Activated T-helper 1 cell treated with Interleukin-2 at 50 U/mL for 16 hours (primary cell): ENCODE measurements at regions not wholly inside any gene's neighbourhood (a gene's known extent, or its start where the extent isn't known, plus 50 kb on each side); places are given as distances from the start of the nearest gene placed in this dataset.
"Not testable (repeated sequence)": the region's sequence is repeated elsewhere in the genome, so short reads cannot be mapped to it uniquely, and the experiment has no call there.

Experiments
- DNase-seq: peaks from one replicate; pipeline ENCODE4 v3.0.0-alpha.2; 2020; ENCODE audit warnings: low read depth

DNA sequence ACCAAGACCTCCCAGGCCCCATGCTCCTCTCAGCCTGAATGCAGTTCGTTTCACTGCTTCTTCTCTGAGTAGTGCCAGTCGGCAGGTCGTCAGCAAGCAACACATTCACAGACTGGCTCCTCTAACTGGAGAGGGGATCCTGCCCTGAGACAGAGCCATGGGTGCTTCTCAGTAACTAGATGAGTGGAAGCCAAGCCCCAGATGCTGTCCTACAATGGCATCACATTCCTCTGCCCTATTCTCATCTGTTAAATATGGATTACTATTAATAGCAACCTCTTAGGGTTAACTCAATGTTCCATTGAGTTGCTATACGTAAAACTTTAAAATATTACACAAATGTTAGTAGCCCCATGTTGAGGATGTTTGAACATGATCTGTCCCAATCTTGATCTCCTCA is 84.2 kb upstream of the S1PR1 start:
- DNase-seq: no peak

DNA sequence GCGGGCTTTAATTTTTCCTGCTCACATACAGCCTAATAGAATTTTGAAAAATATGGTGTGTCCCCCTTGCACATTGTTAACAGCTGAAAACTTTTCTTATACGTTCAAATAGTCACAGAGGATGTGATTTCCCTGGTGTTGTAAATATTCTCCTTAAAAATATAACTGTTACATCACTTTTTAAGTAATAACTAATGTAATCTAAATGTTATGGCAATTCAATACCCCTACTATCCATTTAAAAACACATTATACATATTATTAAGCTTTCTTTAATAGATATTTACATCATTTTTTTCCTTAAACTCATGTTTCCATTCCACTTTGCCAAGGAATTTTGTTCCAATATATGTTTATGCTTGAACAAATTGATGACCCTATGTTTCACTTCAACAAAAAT is 85.5 kb upstream of the S1PR1 start:
- no peak for DNase-seq

DNA sequence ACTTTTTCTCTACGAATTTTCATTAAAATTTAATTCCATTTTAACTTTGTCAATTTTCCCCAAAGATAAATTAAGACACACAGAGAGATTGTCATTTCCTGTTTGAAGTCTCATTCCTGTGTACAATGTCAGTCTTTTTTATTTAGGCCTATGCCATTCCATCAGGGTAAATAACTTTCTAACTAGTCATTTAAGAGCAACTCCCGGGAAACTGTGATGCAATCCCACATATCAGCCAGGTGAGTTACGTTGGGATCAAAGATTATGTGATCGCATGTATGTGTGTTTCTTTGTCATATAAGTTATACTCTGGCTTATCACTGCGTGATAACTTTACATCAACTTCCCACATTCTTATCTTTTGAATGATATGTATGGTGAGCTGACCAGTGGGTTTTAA is 86.1 kb upstream of the S1PR1 start:
- no peak for DNase-seq

DNA sequence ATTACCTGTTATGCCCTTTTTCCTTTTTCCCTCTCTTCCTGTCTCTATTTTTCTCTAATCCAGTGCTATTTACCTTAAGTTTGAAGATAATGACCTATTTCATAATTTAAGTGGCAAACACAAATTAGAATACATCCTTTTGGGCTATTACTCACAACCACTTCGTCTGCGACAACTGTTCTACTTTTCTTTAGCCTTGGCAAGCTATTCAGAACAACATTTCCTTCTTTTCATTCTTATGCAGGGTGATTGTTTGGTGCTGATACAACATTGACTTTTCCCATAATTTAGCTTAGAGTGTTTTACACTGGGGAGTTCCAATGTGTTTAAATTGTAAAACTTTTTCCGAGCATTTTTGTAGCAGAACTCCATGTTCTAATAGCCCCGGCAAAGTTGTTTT is 86.6 kb upstream of the S1PR1 start:
- no peak for DNase-seq

DNA sequence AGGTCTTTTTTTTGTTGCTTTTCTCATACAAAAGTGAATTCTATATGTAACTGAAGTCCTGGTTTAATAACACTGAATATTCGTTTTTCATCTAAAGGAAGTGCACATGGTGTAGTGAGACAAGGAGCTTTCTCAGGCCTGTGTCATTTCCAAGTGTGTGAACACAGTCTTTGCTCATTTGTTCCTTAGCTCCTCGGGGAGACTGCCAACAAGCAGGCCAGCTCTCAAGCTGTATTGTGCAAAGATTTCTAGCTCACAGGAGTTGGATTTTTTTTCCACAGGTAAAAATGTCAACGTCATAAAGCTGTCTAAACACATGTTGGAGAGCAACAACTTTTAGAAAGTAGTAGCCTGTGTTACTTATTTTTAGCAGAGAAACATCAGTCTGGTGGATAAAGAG is 87.8 kb upstream of the S1PR1 start:
- no peak for DNase-seq

DNA sequence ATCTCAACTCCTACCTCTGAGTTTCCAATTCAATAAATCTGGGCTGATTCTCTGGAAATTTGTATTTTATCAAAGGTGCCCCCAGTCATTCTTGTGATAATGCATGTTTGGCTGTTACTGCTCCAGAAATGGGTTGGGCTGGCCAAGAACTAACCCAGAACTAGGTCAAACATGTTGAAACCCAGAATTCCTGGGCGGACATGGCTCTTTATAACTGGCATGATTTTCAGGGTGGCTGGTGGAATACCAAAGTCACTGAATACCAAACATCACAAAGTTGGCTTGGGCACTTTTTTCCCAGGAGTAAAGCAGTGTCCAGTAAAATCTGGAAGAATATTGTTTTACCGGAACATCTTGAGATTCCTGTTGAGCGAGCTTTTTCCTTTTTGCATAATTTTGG is 89.4 kb upstream of the S1PR1 start:
- DNase-seq: no peak

DNA sequence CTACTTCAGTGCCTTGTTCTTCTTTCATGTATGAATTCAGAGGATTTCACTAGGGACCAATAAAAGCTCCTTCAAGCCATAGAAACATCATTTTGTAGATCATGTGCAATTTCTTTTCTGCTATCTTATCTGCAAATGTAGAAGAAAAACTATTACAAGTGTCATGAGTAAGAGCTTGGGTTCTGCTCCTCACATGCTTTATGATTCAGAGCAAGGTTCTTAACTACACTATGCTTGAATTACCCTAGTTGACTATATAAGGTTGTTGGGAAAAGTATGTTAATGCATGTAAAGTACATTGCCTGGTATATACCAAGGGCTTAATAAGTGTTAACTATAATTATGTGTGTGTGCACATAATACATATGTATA is 91.4 kb upstream of the S1PR1 start:
- DNase-seq: no peak

DNA sequence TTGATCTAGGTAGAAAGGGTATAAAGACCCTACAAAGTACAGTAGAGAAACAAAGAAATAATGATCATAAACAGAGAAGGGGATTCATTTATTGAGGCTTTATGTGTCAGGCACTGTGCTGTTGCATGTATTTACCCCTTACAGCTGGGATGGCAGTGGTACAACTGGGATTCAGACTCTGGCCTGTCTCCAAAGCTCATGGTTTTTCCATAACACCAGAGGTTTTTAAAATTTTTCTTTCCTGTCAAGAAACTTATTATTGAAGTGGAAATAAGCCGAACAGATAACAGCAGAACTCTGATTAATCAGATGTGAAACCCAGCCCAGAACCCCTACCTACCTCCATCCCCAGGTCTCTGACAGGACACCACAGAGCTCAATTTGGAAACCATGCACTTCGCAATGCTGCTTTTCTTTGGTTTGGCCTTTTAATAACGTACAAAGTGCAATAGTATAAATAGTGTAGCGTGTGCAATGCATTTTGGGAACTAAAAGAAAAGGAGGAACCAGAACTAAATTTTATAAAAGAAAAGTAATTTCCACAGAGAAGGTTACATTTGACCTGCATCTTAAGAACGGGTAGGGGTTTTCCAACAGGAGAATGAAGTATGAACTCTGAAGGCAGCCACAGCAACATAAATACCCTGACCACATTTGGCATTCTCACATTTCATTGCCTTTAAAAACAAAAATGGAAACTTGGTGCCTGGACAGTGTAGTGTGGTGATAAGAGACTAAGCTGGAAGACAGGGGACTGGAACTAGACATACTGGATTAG is 92.0 kb upstream of the S1PR1 start:
- no peak for DNase-seq

DNA sequence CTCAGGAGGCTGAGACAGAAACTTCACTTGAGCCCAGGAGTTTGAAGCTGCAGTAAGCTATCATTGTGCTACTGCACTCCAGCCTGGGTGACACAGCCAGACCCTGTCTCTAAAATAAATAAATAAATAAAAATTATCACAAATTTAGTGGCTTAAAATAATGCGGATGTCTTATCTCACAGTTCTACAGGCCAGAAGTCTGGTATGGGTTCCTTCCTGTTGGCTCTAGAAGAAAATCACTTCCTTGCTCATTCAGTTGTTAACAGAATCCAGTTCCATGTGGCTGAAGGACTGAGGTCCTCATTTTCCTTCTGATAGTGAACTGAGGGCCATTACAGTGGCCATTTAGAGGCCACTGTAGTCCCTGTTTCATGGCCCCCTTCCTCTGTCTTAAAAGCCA is 94.6 kb upstream of the S1PR1 start:
- no peak for DNase-seq

DNA sequence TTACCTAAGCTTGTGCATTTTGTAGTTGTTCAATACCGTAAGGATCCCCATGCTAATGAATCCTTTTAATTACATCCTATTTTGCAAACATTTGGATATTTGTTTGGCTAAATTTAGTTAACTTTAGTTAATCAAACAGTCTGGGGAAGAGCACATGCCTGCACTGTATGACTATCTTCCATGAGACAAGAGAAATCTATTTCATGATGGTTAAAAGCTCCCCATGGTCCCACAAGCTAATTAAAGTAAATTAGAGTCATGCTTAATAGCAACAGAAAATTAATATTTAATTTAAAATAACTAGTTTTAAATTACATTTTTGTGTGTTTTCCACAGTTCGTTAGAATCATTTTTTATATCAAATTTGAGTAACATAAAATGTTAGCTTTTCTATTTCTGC is 95.4 kb upstream of the S1PR1 start:
- DNase-seq: no peak

DNA sequence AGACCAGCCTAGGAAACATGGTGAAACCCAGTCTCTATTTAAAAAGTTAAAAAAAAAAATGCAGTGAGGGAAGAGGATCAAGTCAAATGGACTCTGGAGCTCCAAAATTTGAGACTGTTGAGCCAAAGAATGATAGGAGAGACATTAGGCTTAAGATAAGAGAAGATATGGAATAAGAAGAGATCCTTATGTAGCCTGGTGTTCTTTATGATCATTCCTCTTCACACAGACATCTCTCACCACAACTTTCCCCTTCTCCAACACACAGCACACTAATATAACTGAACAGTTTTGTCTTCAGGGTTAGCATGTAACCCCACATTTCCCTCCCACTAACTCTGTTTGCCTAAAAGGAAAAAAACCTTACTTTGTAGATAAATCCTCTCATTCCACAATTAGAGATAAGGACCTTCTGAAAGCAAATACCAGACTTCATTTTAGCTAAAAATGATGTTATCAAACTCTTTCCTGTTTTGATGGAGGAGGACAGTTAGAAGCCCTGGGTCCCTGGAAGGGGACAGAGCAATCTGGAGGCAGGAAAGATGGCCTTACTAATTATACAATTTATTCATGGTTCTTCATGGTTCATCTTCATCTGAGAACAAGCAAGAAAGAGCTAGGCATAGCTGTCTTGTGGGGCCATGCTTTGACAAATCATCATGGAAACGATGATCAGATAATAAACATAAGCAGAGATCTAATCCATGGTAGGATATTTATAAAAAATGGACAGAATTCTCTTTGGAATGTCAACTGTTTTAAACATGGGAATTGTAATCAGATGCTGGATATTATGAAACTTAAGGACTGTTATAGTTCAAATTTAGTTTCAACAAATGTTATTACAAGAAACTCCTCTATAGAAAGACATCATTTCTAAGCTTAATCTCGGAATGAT is 96.7 kb upstream of the S1PR1 start:
- DNase-seq: no peak

DNA sequence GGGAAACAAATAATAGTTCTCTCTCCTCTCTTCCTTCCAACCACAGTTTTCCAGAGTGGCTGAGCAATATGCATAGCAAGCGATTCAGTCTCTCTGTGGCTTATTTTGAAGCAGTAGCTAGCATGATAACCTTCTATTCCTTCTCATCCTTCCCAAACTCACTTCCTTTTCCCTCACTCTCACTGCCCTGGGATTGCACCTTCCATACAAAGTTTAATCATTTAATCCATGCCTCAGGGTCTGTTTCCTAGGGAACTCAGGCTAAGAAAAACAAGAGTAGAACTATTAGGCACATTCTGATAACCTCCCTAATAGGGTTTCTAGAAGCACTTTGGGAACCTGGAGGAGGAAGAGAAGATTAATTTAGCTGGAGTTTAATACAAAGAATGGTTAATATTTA is 97.7 kb upstream of the S1PR1 start:
- no peak for DNase-seq

DNA sequence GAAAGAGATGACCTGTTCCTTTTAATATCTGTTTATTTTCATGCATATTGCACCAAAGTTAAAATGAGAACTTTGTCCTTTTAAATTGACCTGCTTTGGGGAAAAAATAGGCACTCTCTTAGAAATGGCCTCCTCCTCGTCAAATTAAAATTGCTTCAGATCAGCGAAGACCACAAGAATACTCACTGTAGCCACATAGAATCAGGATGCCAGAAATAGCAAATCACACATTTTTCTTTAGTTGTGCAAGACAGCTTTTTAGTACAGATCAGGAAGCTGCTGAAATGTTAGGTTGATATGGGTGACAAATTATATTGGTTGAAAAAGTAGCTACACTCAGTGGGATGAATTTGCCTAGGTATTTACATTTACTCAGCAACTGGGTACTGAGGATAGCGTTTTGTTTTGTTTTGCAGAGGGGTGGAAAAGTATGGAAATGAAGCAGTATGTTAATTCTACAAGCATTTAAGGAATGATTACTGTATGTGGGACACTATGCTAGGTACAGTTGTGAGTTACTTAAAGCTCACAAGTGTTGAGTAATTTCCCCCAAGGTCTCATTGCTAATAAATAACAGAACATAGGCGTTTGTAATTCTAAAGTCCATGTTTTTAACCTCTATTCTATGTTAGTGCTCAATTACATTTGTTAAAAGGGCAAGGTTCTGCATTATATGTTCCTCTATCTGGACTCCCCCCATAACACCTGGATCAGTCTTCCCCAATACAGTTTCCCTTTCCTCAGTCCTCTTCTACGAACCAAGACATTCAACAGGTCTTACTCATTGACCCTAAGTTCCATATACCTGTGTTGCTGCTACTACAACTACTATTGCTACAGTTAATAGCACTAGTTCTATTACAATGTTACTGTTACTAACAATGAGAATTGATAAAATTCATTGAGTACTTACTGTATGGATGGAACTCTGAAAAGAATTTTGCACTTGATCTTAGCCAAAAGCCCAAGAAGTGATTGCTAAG is 99.4 kb upstream of the S1PR1 start:
- DNase-seq: no peak

DNA sequence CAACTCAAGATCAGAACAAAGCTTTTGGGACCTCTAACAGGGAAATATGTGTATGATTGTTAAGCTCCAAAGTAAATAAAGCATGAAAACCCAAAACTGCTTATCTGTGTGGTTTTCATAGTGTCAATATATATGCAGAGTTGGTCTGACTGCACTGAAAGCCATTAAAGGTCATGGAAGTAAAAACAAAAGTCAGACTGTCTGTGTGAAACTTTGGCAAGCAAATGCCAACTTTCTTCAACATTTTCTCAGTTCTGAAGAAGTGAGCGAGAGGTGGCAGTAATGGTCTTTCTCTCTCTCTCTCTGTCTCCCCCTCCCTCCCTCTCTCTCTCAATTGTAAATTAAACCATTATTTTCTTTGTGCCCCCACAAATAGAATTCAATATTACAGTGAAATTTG is 100.1 kb upstream of the S1PR1 start:
- no peak for DNase-seq

DNA sequence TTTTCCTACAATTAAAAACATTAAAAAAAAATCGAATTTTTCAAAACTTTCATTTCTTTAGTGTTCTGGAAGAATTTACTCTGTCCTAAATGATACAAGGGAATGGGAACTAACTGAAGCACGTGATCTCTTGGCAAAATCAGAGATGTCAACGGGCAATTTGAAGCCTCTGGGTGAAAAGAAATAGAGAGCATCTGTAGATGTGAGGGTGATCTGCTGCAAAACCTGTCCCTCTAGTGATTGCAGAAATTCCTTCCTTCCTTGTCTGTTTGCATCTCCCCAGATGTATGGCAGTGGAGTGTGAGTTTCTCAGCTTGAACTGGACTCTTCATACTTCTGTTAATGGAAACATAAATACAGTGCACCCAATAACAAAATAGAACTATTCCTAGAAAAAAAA is 100.5 kb upstream of the S1PR1 start:
- no peak for DNase-seq

DNA sequence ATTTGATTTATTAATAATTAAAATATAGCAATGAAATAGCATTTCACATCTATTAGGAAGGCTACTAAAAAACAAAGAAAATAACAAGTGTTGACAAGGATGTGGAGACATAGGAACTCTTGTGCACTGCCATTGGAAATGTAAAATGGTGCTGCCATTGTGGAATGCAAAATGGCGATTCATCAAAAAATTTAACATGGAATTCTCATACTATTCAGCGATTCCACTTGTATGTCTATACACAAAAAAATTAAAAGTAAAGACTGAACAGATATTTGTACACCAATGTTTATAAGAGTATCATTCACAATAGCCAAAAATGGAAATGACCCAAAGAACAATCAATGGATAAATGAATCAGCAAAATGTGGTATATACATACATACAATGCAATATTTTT is 101.3 kb upstream of the S1PR1 start:
- DNase-seq: no peak

DNA sequence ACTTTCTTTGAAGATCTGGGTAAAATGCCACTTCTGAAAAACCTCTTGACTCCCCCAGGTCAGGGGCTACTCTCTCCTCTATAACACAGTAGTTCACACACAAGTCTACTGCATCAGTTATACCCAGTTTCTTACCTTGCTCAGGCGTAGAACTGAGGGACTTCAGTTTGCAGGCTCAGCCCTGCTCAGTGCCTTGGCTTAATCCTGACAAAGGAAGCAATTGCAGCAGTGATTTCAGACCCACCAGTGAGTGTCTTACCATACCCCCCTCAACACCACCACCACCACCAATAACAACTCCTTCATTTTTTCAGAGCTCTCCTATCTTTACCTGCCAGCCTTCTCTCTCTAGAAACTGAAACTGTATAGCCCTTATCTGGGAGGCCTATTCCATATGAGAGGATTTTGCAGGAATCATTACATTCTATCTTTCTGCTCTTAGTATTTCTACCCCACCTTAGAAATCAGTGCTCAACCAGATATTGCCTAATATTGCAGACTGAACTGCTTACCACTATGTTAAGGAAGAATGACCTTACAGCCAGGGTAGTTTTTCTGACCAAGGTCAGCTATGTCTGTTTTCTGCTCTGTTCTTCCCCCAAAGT is 105.5 kb upstream of the S1PR1 start:
- no peak for DNase-seq

DNA sequence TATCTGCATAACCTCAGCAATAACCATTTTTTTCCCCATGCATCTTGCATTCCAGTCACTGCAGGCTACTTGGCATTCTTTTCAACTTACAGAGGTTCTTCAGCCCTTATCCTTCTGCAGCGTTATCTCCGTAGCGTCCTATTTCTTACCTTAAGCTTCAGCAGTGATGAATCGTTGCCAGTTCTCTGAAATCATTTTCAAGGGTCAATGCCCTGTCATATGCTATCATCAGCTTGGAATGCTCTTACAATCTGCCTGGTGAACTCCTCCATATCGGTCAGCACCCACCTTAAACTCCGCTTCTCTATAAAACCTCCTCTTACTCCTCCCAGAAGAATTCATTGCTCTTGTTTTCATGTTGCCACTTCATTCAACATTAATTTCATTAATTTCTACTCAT is 105.1 kb upstream of the DPH5 start:
- no peak for DNase-seq

DNA sequence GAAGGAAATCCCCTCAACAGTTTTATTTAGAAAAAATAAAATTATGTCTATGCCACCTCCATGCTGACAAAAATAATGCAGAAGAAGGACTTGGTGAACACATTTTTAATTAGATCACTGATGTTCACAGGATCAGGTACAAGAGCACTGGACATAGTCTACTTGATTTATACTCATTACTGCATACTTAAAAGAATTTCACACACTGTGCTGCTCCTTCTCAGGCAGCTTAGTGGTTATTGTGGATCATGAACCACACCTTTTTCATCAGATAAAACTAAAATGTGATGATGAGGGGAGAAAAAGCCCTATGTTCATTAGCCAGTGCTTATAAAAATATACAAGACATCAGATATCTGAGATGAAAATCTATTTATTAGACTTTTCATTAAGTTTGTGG is 103.3 kb upstream of the DPH5 start:
- no peak for DNase-seq

DNA sequence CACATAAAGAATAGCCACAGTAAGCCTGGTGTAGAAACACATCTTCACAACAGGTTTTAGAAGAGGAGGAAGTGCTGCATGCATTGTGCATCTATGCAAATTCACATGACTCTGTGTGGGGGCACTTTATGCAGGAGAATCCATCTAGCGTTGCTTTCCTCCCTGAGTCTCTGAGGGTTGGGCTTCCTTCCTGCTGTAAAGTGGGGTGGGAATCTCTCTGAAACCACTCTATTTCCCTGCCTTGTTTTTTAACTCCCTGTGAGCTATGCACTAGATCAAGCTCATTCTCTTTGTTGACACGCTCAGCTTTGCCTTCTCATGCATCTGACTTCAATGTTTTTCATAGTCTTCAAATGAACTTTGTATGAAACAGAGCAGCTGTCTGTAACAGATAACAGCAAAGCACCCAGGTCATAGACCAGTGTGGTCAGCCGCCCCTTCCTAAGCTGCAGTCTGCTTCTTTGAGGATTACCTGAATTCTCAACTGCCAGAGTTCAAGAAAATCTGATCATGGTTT is 102.7 kb upstream of the DPH5 start:
- no peak for DNase-seq

DNA sequence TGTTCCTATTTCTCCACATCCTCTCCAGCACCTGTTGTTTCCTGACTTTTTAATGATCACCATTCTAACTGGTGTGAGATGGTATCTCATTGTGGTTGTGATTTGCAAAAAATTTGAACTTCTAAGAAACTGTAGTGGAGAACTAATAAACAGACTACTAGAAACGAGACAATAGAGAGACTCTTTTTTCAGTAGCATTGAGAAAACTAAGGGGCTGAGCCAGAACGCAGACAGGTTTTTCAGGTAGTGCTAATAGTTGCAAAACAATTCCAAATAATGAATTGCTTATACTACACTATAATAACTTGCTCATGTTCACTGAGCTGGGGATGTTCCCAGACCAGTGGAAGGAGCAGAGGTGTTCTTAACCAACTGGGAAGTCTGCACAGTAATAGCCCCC is 98.8 kb upstream of the DPH5 start:
- DNase-seq: no peak

DNA sequence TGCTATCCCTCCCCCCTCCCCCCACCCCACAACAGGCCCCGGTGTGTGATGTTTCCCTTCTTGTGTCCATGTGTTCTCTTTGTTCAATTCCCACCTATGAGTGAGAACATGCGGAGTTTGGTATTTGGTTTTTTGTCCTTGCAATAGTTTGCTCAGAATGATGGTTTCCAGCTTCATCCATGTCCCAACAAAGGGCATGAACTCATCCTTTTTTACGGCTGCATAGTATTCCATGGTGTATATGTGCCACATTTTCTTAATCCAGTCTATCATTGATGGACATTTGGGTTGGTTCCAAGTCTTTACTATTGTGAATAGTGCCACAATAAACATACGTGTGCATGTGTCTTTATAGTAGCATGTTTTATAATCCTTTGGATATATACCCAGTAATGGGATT is 98.3 kb upstream of the DPH5 start:
- not testable (repeated sequence) for DNase-seq
